Astrocyte of the cerebellum (primary cell): ENCODE measurements at regions not wholly inside any gene's neighbourhood (a gene's known extent, or its start where the extent isn't known, plus 50 kb on each side); places are given as distances from the start of the nearest gene placed in this dataset.

Experiments used
- DNase-seq: peaks from one replicate; pipeline ENCODE4 v3.0.0-alpha.2; 2011; ENCODE audit warnings: low read depth
- H3K4me3 ChIP-seq: 2 replicates; pipeline ENCODE4 v1.5.1; 2011; ENCODE audit warnings: mild to moderate bottlenecking, low read depth, low read length, moderate library complexity
- CTCF ChIP-seq: IDR thresholded peaks from 2 replicates; pipeline ENCODE4 v1.5.1; 2012; ENCODE audit warnings: low read length, low read depth, moderate library complexity, mild to moderate bottlenecking; ENCODE audit errors: missing control alignments
- in situ Hi-C: cut with HindIII; loops from 2 replicates; pipeline ENCODE4 v1.10.0; 2017; ENCODE audit warnings: low sequenced_read_pairs

GRCh38 chrX:65035446-65035770 is 59.2 kb upstream of the ZC4H2 start:
- TF ChIP-seq CTCF, result no peak
- in situ Hi-C loops, result no loop called here
- DNase-seq, result no peak
- peak overlapping the region; percentile 40 for H3K4me3 ChIP-seq

GRCh38 chrX:65034668-65035445 is 58.6 kb upstream of the ZC4H2 start, which contains the start of gene ZC3H12B:
Gene ZC3H12B, plus strand, starts transcription at chrX:65034826.
- TF ChIP-seq CTCF, result peak; percentile 44
- H3K4me3 ChIP-seq, result peak within 1 kb of the TSS; percentile 40
- DNase-seq, result peak; percentile 19
- in situ Hi-C loops, result no loop called here

- in situ Hi-C loops, result no loop called here
- DNase-seq, result no peak
- TF ChIP-seq CTCF, result no peak
Observed at GRCh38 chrX:65034292-65034667, 58.0 kb upstream of the ZC4H2 start.

More at GRCh38 chrX:65034292-65034667, 58.0 kb upstream of the ZC4H2 start:
- peak overlapping the region; percentile 40 for H3K4me3 ChIP-seq
